ENCODE measurements at regions not wholly inside any gene's neighbourhood (a gene's known extent, or its start where the extent isn't known, plus 50 kb on each side); places are given as distances from the start of the nearest gene placed in this dataset.

- TF ChIP-seq POLR2A (IDR thresholded peaks at IDR 0.05): no peak
- TF ChIP-seq CTCF (IDR thresholded peaks at IDR 0.05): no peak
- TF ChIP-seq POLR2AphosphoS5 (IDR thresholded peaks at IDR 0.05): no peak
- TF ChIP-seq EP300 (IDR thresholded peaks at IDR 0.05): no peak
Observed at GRCh38 chr17:73815474-73815873, 171.2 kb upstream of the SDK2 start.
